ENCODE measurements at regions not wholly inside any gene's neighbourhood (a gene's known extent, or its start where the extent isn't known, plus 50 kb on each side); places are given as distances from the start of the nearest gene placed in this dataset.

DNA sequence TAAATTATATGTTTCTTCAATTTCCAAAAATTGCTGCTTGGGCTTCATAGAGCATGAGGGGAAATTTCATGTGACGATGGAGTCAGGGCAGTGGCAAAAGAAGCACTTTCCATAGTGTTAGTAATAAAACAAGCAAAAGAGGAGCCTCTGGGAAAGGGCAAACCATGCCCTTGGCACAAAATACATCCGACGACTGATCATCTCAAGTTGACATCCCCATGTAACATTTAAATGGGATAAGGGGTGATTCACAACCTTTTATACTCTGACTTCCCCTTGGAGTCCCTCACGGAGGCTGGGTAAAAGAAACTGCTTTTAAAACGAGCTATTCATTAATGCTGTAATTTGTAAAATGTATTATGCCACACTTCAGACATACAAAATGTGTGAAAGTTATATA is 161.4 kb upstream of the DMRT1 start:
- Histone ChIP-seq H3K4me3 (ENCODE audit: low read length in 2 of 2) (no peak overlapping the region), H3K4me2 (ENCODE audit: insufficient read depth, low read length, poor library complexity, severe bottlenecking) (no peak overlapping the region), H2BK15ac (ENCODE audit: low read length) (no peak overlapping the region), H3K14ac (ENCODE audit: low read length) (no peak overlapping the region), H4K8ac (ENCODE audit: low read depth, low read length) (no peak overlapping the region), H3K4me1 (ENCODE audit: control insufficient read depth in 2 of 2, insufficient read depth in 1 of 2, low read depth in 1 of 2, low read length in 2 of 2) (peaks cover 8 to 12% of the 10 kb centered on the region in 2 donors), H3K79me1 (ENCODE audit: low read depth, low read length) (no peaks in the 10 kb centered on the region), H3K4ac (ENCODE audit: low read length) (no peak overlapping the region), H3K18ac (ENCODE audit: low read length) (no peak overlapping the region), H3K9me3 (replicated peaks in 1 of 2; ENCODE audit: control insufficient read depth in 2 of 2, insufficient read depth in 1 of 2, low read depth in 1 of 2, low read length in 2 of 2) (no peaks in the 10 kb centered on the region), H3K23ac (ENCODE audit: low read depth, low read length, poor library complexity) (no peak overlapping the region), H3K27ac (replicated peaks; ENCODE audit: low read length) (no peak overlapping the region), H2AK5ac (ENCODE audit: low read depth, low read length) (no peak overlapping the region), H3K27me3 (ENCODE audit: control insufficient read depth in 3 of 3, insufficient read depth in 3 of 3, low read depth in 1 of 3, low read length in 3 of 3) (no peaks in the 10 kb centered on the region), H3K9ac (ENCODE audit: low read depth, low read length, poor library complexity) (no peak overlapping the region), H2AFZ (ENCODE audit: low read length) (no peak overlapping the region), H4K91ac (ENCODE audit: low read depth, low read length, poor library complexity) (no peak overlapping the region), H3K36me3 (replicated peaks in 1 of 2; ENCODE audit: control insufficient read depth in 2 of 2, insufficient read depth in 2 of 2, low read length in 2 of 2) (no peaks in the 10 kb centered on the region), H2BK120ac (ENCODE audit: low read depth, low read length) (no peak overlapping the region), H2BK12ac (ENCODE audit: low read length) (no peak overlapping the region), H2BK5ac (ENCODE audit: low read length) (no peak overlapping the region)
- no CpG with 5 or more reads among the region's 5 CpGs for WGBS, 2 donors (ENCODE audit: extremely low coverage in 2 of 2, insufficient read length in 2 of 2, insufficient replicate concordance in 1 of 2)
- DNase-seq (ENCODE audit: low spot score) = no peak

DNA sequence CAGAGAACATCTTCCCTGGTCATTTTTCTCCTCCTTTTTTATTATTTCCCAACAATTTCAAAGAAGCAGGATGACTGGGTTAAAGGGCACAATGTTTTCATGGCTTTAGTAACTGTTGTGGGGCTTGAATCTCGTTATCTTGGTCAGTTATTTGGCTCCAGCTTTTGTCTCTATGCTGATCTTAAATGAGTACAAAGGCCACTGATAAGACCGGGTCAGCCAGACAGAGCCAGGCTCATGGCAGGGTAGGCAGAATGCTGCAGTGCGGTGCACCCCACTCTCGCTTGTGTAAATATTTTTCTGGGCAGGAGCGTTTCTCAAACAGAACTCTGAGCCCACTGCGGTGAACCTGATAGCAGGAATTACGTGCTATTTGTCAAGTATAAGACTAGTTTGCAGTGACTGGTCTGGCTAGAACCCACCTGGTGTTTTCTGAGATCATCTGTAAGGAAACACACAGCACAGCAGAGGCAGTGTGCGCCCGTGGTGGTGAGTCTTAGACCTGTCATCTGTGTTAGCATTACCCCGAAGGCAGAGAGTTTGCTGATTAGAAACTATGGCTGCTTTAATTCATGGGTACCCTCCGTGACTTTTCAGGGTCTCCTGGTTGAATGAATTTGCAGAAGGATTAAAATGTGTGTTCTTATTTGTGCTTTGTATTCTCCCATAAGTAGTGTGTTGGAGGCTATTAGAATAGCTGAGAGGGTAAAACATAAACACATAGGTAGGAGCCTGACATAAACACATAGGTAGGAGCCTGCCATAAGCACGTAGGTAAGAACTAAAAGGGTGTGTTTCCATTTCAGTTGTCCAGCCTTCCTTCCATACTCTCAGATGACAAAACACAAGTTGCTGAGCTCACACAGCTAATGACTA is 158.6 kb upstream of the DMRT1 start:
- no peak overlapping the region for H3K9ac ChIP-seq (ENCODE audit: low read depth, low read length, poor library complexity)
- H3K4me2 ChIP-seq (ENCODE audit: insufficient read depth, low read length, poor library complexity, severe bottlenecking) = no peak overlapping the region
- no peak overlapping the region for H2AK5ac ChIP-seq (ENCODE audit: low read depth, low read length)
- no peak overlapping the region for H2BK15ac ChIP-seq (ENCODE audit: low read length)
- no peak overlapping the region for H2BK120ac ChIP-seq (ENCODE audit: low read depth, low read length)
- H3K14ac ChIP-seq (ENCODE audit: low read length) = no peak overlapping the region
- no peak overlapping the region for H2BK12ac ChIP-seq (ENCODE audit: low read length)
- H3K9me3 ChIP-seq (replicated peaks in 1 of 2; ENCODE audit: control insufficient read depth in 2 of 2, insufficient read depth in 1 of 2, low read depth in 1 of 2, low read length in 2 of 2) = no peaks in the 10 kb centered on the region
- WGBS, 2 donors (ENCODE audit: extremely low coverage in 2 of 2, insufficient read length in 2 of 2, insufficient replicate concordance in 1 of 2) = no CpG with 5 or more reads among the region's 12 CpGs
- H3K23ac ChIP-seq (ENCODE audit: low read depth, low read length, poor library complexity) = no peak overlapping the region
- peak overlapping the region; percentile 17 for H3K27ac ChIP-seq (replicated peaks; ENCODE audit: low read length)
- H2BK5ac ChIP-seq (ENCODE audit: low read length) = no peak overlapping the region
- no peaks in the 10 kb centered on the region for H3K27me3 ChIP-seq (ENCODE audit: control insufficient read depth in 3 of 3, insufficient read depth in 3 of 3, low read depth in 1 of 3, low read length in 3 of 3)
- no peak overlapping the region for H4K91ac ChIP-seq (ENCODE audit: low read depth, low read length, poor library complexity)
- no peak for DNase-seq (ENCODE audit: low spot score)
- H3K36me3 ChIP-seq (replicated peaks in 1 of 2; ENCODE audit: control insufficient read depth in 2 of 2, insufficient read depth in 2 of 2, low read length in 2 of 2) = no peaks in the 10 kb centered on the region
- peak overlapping the region; percentile 40 for H3K18ac ChIP-seq (ENCODE audit: low read length)
- H3K4ac ChIP-seq (ENCODE audit: low read length) = no peak overlapping the region
- no peak overlapping the region for H4K8ac ChIP-seq (ENCODE audit: low read depth, low read length)
- no peak overlapping the region for H2AFZ ChIP-seq (ENCODE audit: low read length)
- peaks cover 6 to 8% of the 10 kb centered on the region in 2 donors for H3K4me1 ChIP-seq (ENCODE audit: control insufficient read depth in 2 of 2, insufficient read depth in 1 of 2, low read depth in 1 of 2, low read length in 2 of 2)
- no peak overlapping the region for H3K4me3 ChIP-seq (ENCODE audit: low read length in 2 of 2)
- no peaks in the 10 kb centered on the region for H3K79me1 ChIP-seq (ENCODE audit: low read depth, low read length)

DNA sequence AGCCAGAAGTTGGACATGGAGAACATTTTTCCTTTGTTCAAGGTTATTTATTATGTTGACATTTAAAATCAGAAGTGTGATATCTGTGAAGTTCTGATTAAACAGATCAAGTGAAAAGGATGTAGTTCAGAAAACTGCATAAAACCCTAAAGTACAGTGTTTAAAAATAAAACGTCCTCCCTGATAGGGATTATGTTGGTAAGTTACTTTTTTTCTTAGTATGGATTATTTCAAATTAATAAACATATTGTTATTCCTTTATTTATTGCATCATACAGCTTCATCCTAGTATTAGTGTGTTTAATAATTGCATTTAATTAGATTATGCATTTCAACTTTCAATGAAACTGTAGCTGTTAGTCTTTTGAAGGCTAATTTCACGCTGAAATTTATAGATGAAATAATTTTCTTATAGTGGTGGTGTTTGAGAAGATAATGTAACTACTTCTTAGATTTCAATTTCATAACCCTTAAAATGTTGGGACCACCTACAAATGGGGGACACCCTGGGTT is 157.9 kb upstream of the DMRT1 start:
- Histone ChIP-seq H2BK15ac (ENCODE audit: low read length) (no peak overlapping the region), H2AK5ac (ENCODE audit: low read depth, low read length) (no peak overlapping the region), H3K4me2 (ENCODE audit: insufficient read depth, low read length, poor library complexity, severe bottlenecking) (no peak overlapping the region), H3K36me3 (replicated peaks in 1 of 2; ENCODE audit: control insufficient read depth in 2 of 2, insufficient read depth in 2 of 2, low read length in 2 of 2) (no peaks in the 10 kb centered on the region), H2BK120ac (ENCODE audit: low read depth, low read length) (no peak overlapping the region), H3K4ac (ENCODE audit: low read length) (no peak overlapping the region), H3K27ac (replicated peaks; ENCODE audit: low read length) (peak overlapping the region; percentile 58), H3K4me3 (ENCODE audit: low read length in 2 of 2) (no peak overlapping the region), H4K8ac (ENCODE audit: low read depth, low read length) (no peak overlapping the region), H3K23ac (ENCODE audit: low read depth, low read length, poor library complexity) (no peak overlapping the region), H3K9me3 (replicated peaks in 1 of 2; ENCODE audit: control insufficient read depth in 2 of 2, insufficient read depth in 1 of 2, low read depth in 1 of 2, low read length in 2 of 2) (no peaks in the 10 kb centered on the region), H2AFZ (ENCODE audit: low read length) (peak overlapping the region; percentile 79), H3K27me3 (ENCODE audit: control insufficient read depth in 3 of 3, insufficient read depth in 3 of 3, low read depth in 1 of 3, low read length in 3 of 3) (no peaks in the 10 kb centered on the region), H3K14ac (ENCODE audit: low read length) (no peak overlapping the region), H3K79me1 (ENCODE audit: low read depth, low read length) (no peaks in the 10 kb centered on the region), H2BK12ac (ENCODE audit: low read length) (no peak overlapping the region), H2BK5ac (ENCODE audit: low read length) (no peak overlapping the region), H3K18ac (ENCODE audit: low read length) (no peak overlapping the region), H3K9ac (ENCODE audit: low read depth, low read length, poor library complexity) (no peak overlapping the region), H4K91ac (ENCODE audit: low read depth, low read length, poor library complexity) (no peak overlapping the region), H3K4me1 (ENCODE audit: control insufficient read depth in 2 of 2, insufficient read depth in 1 of 2, low read depth in 1 of 2, low read length in 2 of 2) (peaks cover 6 to 8% of the 10 kb centered on the region in 2 donors)
- no CpG with 5 or more reads among the region's 2 CpGs for WGBS, 2 donors (ENCODE audit: extremely low coverage in 2 of 2, insufficient read length in 2 of 2, insufficient replicate concordance in 1 of 2)
- DNase-seq (ENCODE audit: low spot score) = no peak

DNA sequence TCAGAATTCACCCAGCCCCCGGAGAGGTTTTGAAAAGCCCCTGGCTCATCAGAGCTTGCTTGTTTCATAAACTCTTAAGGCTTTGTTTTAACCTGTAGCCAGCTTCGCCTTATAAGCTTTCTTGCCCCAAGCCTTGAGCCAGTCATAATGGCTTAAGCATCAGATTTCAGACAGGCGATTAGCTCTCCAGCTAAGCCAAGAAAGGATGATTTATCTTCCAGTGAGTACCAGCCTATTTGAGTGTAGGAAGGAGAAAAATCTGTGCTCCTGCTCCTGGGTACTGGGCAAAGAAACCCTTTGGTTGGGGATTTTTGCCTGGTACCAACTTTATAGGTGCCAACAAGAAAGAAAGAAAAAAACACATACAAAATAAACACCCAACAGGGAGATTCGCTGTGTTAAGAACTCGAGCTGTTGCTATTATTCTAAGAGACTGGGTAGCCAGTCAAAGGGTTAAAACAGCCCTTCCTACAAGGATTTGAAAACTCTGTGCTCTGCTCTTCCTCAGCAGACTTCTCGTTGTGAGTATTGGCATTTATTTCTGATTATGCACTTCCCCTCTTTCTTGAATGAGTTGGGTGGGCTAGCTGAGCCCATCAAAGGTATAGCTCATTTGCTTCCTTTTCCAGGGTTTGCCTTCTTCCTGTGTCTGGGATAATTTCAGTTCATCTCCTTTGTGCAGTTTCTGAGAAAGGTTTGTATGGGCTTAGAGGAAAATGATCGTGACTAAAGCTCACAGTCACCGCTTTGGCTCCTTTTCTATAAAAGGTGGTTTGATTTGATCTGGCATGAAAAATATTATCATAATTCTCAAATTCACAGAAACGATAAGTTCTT is 157.2 kb upstream of the DMRT1 start:
- H3K27me3 ChIP-seq (ENCODE audit: control insufficient read depth in 3 of 3, insufficient read depth in 3 of 3, low read depth in 1 of 3, low read length in 3 of 3) = no peaks in the 10 kb centered on the region
- DNase-seq (ENCODE audit: low spot score) = peak; percentile 54
- H4K8ac ChIP-seq (ENCODE audit: low read depth, low read length) = no peak overlapping the region
- H2AK5ac ChIP-seq (ENCODE audit: low read depth, low read length) = no peak overlapping the region
- no peak overlapping the region for H2BK5ac ChIP-seq (ENCODE audit: low read length)
- H3K79me1 ChIP-seq (ENCODE audit: low read depth, low read length) = no peaks in the 10 kb centered on the region
- WGBS, 2 donors (ENCODE audit: extremely low coverage in 2 of 2, insufficient read length in 2 of 2, insufficient replicate concordance in 1 of 2) = no CpG with 5 or more reads among the region's 9 CpGs
- no peak overlapping the region for H3K14ac ChIP-seq (ENCODE audit: low read length)
- H3K4me3 ChIP-seq (ENCODE audit: low read length in 2 of 2) = peak overlapping the region in 1 of 2 donors; percentile 20
- H3K36me3 ChIP-seq (replicated peaks in 1 of 2; ENCODE audit: control insufficient read depth in 2 of 2, insufficient read depth in 2 of 2, low read length in 2 of 2) = no peaks in the 10 kb centered on the region
- peak overlapping the region; percentile 58 for H3K27ac ChIP-seq (replicated peaks; ENCODE audit: low read length)
- H3K4ac ChIP-seq (ENCODE audit: low read length) = no peak overlapping the region
- H2BK15ac ChIP-seq (ENCODE audit: low read length) = no peak overlapping the region
- no peak overlapping the region for H3K23ac ChIP-seq (ENCODE audit: low read depth, low read length, poor library complexity)
- H3K9ac ChIP-seq (ENCODE audit: low read depth, low read length, poor library complexity) = no peak overlapping the region
- peak overlapping the region; percentile 79 for H2AFZ ChIP-seq (ENCODE audit: low read length)
- H3K4me2 ChIP-seq (ENCODE audit: insufficient read depth, low read length, poor library complexity, severe bottlenecking) = peak overlapping the region; percentile 28
- H2BK120ac ChIP-seq (ENCODE audit: low read depth, low read length) = no peak overlapping the region
- no peak overlapping the region for H2BK12ac ChIP-seq (ENCODE audit: low read length)
- peaks cover 7 to 8% of the 10 kb centered on the region in 2 donors for H3K4me1 ChIP-seq (ENCODE audit: control insufficient read depth in 2 of 2, insufficient read depth in 1 of 2, low read depth in 1 of 2, low read length in 2 of 2)
- H3K18ac ChIP-seq (ENCODE audit: low read length) = no peak overlapping the region
- no peak overlapping the region for H4K91ac ChIP-seq (ENCODE audit: low read depth, low read length, poor library complexity)
- no peaks in the 10 kb centered on the region for H3K9me3 ChIP-seq (replicated peaks in 1 of 2; ENCODE audit: control insufficient read depth in 2 of 2, insufficient read depth in 1 of 2, low read depth in 1 of 2, low read length in 2 of 2)

Measured in neuronal stem cell (in vitro differentiated cells).